ENCODE measurements at regions not wholly inside any gene's neighbourhood (a gene's known extent, or its start where the extent isn't known, plus 50 kb on each side); places are given as distances from the start of the nearest gene placed in this dataset.

GRCh38 chrX:66912417-66912816 lies 273.5 kb upstream of the EDA2R start:
- no peak for DNase-seq
- Mint-ChIP-seq H3K9me3 (peaks cover 11% of the 10 kb centered on the region), H3K27me3 (ENCODE audit: insufficient read depth) (no peaks in the 10 kb centered on the region; the same call in 1 of the 2 replicates), H3K36me3 (ENCODE audit: low read depth) (no peaks in the 10 kb centered on the region), H3K4me3 (no peak overlapping the region), H3K27ac (no peak overlapping the region), H3K4me1 (ENCODE audit: low read depth) (no peaks in the 10 kb centered on the region)
- TF ChIP-seq, protein P1, sequence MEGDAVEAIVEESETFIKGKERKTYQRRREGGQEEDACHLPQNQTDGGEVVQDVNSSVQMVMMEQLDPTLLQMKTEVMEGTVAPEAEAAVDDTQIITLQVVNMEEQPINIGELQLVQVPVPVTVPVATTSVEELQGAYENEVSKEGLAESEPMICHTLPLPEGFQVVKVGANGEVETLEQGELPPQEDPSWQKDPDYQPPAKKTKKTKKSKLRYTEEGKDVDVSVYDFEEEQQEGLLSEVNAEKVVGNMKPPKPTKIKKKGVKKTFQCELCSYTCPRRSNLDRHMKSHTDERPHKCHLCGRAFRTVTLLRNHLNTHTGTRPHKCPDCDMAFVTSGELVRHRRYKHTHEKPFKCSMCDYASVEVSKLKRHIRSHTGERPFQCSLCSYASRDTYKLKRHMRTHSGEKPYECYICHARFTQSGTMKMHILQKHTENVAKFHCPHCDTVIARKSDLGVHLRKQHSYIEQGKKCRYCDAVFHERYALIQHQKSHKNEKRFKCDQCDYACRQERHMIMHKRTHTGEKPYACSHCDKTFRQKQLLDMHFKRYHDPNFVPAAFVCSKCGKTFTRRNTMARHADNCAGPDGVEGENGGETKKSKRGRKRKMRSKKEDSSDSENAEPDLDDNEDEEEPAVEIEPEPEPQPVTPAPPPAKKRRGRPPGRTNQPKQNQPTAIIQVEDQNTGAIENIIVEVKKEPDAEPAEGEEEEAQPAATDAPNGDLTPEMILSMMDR (IDR thresholded peaks at IDR 0.05) = no peak

DNA sequence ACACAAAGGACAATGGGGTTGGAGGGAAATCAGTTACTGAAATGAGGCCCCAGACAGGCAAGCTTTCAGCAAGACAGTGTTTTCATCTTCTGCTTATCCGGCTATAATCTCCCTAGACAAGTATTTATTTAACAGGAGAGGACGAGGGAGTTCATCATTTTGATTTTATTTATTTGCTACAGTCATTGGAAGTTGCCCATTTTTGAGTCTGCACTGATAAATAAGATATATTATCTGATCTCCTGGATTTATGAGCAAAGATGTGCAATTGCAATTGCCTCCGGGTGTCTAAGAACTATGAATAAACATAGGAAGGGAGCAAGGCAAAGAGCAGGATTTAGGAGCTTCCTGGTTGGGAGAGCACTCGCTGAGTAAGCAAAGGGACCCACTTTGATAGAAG lies 263.2 kb upstream of the EDA2R start:
- Mint-ChIP-seq H3K4me3 (no peak overlapping the region), H3K27ac (no peak overlapping the region), H3K9me3 (peaks cover 9% of the 10 kb centered on the region), H3K4me1 (ENCODE audit: low read depth) (no peaks in the 10 kb centered on the region), H3K36me3 (ENCODE audit: low read depth) (no peaks in the 10 kb centered on the region), H3K27me3 (ENCODE audit: insufficient read depth) (no peaks in the 10 kb centered on the region)
- TF ChIP-seq, protein P1 (IDR thresholded peaks at IDR 0.05) = no peak
- no peak for DNase-seq

- H3K4me1 Mint-ChIP-seq (ENCODE audit: low read depth) = no peaks in the 10 kb centered on the region
- TF ChIP-seq, protein P1 (IDR thresholded peaks at IDR 0.05) = no peak
These were observed 262.0 kb upstream of the EDA2R start for GRCh38 chrX:66900886-66901285.

DNA sequence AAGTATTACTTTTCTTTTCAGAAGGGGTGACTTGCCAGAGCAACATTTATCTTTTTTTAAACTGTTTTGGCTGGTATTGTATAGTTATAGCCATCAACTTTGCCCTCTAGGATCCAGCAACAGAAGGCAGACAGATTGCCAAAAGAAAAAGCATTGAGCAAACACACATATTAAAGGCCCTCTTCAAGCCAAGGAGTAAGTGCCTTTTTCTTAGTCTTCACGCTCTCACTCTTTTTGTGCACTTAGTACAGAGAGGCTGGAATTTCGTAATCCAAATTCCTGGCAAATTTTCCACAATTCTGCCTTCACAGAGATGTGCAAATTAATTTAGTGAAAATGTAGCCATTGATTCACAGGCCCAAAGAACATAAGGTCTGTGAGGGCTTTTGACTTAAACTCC lies 253.1 kb upstream of the EDA2R start:
- H3K27me3 Mint-ChIP-seq (ENCODE audit: insufficient read depth) = no peaks in the 10 kb centered on the region

More at GRCh38 chrX:66900886-66901285, 262.0 kb upstream of the EDA2R start:
- Mint-ChIP-seq H3K9me3 (peaks cover 9% of the 10 kb centered on the region), H3K36me3 (ENCODE audit: low read depth) (no peaks in the 10 kb centered on the region), H3K4me3 (no peak overlapping the region), H3K27me3 (ENCODE audit: insufficient read depth) (no peaks in the 10 kb centered on the region), H3K27ac (no peak overlapping the region)
- DNase-seq = no peak

GRCh38 chrX:66889418-66889817 lies 250.5 kb upstream of the EDA2R start:
- no peaks in the 10 kb centered on the region for H3K4me1 Mint-ChIP-seq (ENCODE audit: low read depth)
- no peak overlapping the region for H3K4me3 Mint-ChIP-seq
- no peaks in the 10 kb centered on the region for H3K36me3 Mint-ChIP-seq (ENCODE audit: low read depth)
- TF ChIP-seq, protein P1 (IDR thresholded peaks at IDR 0.05) = no peak
- peaks cover 11% of the 10 kb centered on the region; the same call in 1 of the 2 replicates for H3K9me3 Mint-ChIP-seq
- no peak overlapping the region for H3K27ac Mint-ChIP-seq
- DNase-seq = no peak
- no peaks in the 10 kb centered on the region for H3K27me3 Mint-ChIP-seq (ENCODE audit: insufficient read depth)

More for the DNA sequence above, 253.1 kb upstream of the EDA2R start:
- no peak overlapping the region for H3K27ac Mint-ChIP-seq
- TF ChIP-seq, protein P1 (IDR thresholded peaks at IDR 0.05) = no peak
- H3K36me3 Mint-ChIP-seq (ENCODE audit: low read depth) = no peaks in the 10 kb centered on the region
- DNase-seq = no peak
- peaks cover 11% of the 10 kb centered on the region; the same call in 1 of the 2 replicates for H3K9me3 Mint-ChIP-seq
- no peaks in the 10 kb centered on the region for H3K4me1 Mint-ChIP-seq (ENCODE audit: low read depth)
- no peak overlapping the region for H3K4me3 Mint-ChIP-seq

GRCh38 chrX:66882101-66882500 lies 243.2 kb upstream of the EDA2R start:
- Mint-ChIP-seq H3K36me3 (ENCODE audit: low read depth) (no peaks in the 10 kb centered on the region), H3K9me3 (peaks cover 7% of the 10 kb centered on the region), H3K4me3 (no peak overlapping the region), H3K4me1 (ENCODE audit: low read depth) (no peaks in the 10 kb centered on the region), H3K27me3 (ENCODE audit: insufficient read depth) (no peaks in the 10 kb centered on the region), H3K27ac (no peak overlapping the region)
- TF ChIP-seq, protein P1 (IDR thresholded peaks at IDR 0.05) = no peak
- no peak for DNase-seq

All from HFFc6 (cell line).